Adipocyte (in vitro differentiated cells): ENCODE measurements at regions not wholly inside any gene's neighbourhood (a gene's known extent, or its start where the extent isn't known, plus 50 kb on each side); places are given as distances from the start of the nearest gene placed in this dataset.
"Not testable (repeated sequence)": the region's sequence is repeated elsewhere in the genome, so short reads cannot be mapped to it uniquely, and the experiment has no call there.

Experiments used
- DNase-seq: peaks from one replicate; pipeline ENCODE4 v3.0.0-alpha.2; 2015; ENCODE audit warnings: low read depth
- H3K27me3 ChIP-seq: replicated peaks from 2 replicates; pipeline ENCODE4 v1.7.0; 2013; ENCODE audit warnings: mild to moderate bottlenecking, low read length, moderate library complexity; ENCODE audit not compliant: control insufficient read depth, insufficient read depth
- H3K36me3 ChIP-seq: 2 replicates; pipeline ENCODE4 v1.7.0; 2013; ENCODE audit warnings: low read length, mild to moderate bottlenecking, moderate library complexity; ENCODE audit not compliant: control insufficient read depth, insufficient read depth, severe bottlenecking
- H3K4me1 ChIP-seq: 2 replicates; pipeline ENCODE4 v1.7.0; 2013; ENCODE audit warnings: mild to moderate bottlenecking, low read length, moderate library complexity; ENCODE audit not compliant: control insufficient read depth, insufficient read depth
- H3K4me3 ChIP-seq: 2 replicates; pipeline ENCODE4 v1.7.0; 2013; ENCODE audit warnings: mild to moderate bottlenecking, low read length, moderate library complexity
- H3K9ac ChIP-seq: 2 replicates; pipeline ENCODE4 v1.7.0; 2013; ENCODE audit warnings: mild to moderate bottlenecking, low read length, moderate library complexity
- H3K9me3 ChIP-seq: 2 replicates; pipeline ENCODE4 v1.7.0; 2013; ENCODE audit warnings: mild to moderate bottlenecking, low read length, moderate library complexity; ENCODE audit not compliant: control insufficient read depth

GRCh38 chr9:86585422-86586143 is 231.4 kb upstream of the TUT7 start:
- Histone ChIP-seq H3K9me3 (no peaks in the 10 kb centered on the region), H3K9ac (peak overlapping the region; percentile 74), H3K4me3 (peak overlapping the region; percentile 72), H3K36me3 (no peaks in the 10 kb centered on the region), H3K4me1 (peaks cover 12% of the 10 kb centered on the region), H3K27me3 (peaks cover 4% of the 10 kb centered on the region)
- peak; percentile 49 for DNase-seq

- DNase-seq = peak; percentile 70
- Histone ChIP-seq H3K27me3 (no peaks in the 10 kb centered on the region), H3K36me3 (no peaks in the 10 kb centered on the region), H3K9ac (no peak overlapping the region), H3K4me3 (peak overlapping the region; percentile 63), H3K9me3 (no peaks in the 10 kb centered on the region), H3K4me1 (peaks cover 15% of the 10 kb centered on the region)
Measured at GRCh38 chr9:86580688-86581087, 226.5 kb upstream of the TUT7 start.

- H3K4me3 ChIP-seq = no peak overlapping the region
- H3K9ac ChIP-seq = no peak overlapping the region
- peaks cover 15% of the 10 kb centered on the region for H3K4me1 ChIP-seq
- no peaks in the 10 kb centered on the region for H3K9me3 ChIP-seq
- no peak for DNase-seq
- no peaks in the 10 kb centered on the region for H3K27me3 ChIP-seq
- H3K36me3 ChIP-seq = no peaks in the 10 kb centered on the region
Measured at GRCh38 chr9:86578722-86579121, 224.5 kb upstream of the TUT7 start.

- H3K4me3 ChIP-seq = no peak overlapping the region
- DNase-seq = no peak
Measured at GRCh38 chr9:86577420-86578333, 223.5 kb upstream of the TUT7 start.

GRCh38 chr9:86575825-86576525 is 221.8 kb upstream of the TUT7 start:
- Histone ChIP-seq H3K9me3 (no peaks in the 10 kb centered on the region), H3K36me3 (no peaks in the 10 kb centered on the region), H3K9ac (peak overlapping the region; percentile 39), H3K4me1 (peaks cover 12% of the 10 kb centered on the region), H3K27me3 (no peaks in the 10 kb centered on the region), H3K4me3 (no peak overlapping the region)
- no peak for DNase-seq

More at GRCh38 chr9:86577420-86578333, 223.5 kb upstream of the TUT7 start:
- peaks cover 15% of the 10 kb centered on the region for H3K4me1 ChIP-seq
- no peaks in the 10 kb centered on the region for H3K9me3 ChIP-seq
- no peaks in the 10 kb centered on the region for H3K36me3 ChIP-seq
- no peaks in the 10 kb centered on the region for H3K27me3 ChIP-seq
- H3K9ac ChIP-seq = no peak overlapping the region

- Histone ChIP-seq H3K9ac (no peak overlapping the region), H3K4me3 (no peak overlapping the region), H3K4me1 (peaks cover 4% of the 10 kb centered on the region), H3K36me3 (no peaks in the 10 kb centered on the region), H3K27me3 (no peaks in the 10 kb centered on the region), H3K9me3 (no peaks in the 10 kb centered on the region)
- no peak for DNase-seq
Measured at GRCh38 chr9:86575137-86575536, 220.9 kb upstream of the TUT7 start.

- Histone ChIP-seq H3K9ac (no peak overlapping the region), H3K9me3 (no peaks in the 10 kb centered on the region), H3K4me1 (peaks cover 4% of the 10 kb centered on the region), H3K36me3 (no peaks in the 10 kb centered on the region), H3K27me3 (no peaks in the 10 kb centered on the region), H3K4me3 (no peak overlapping the region)
- DNase-seq = no peak
Measured at GRCh38 chr9:86573886-86574285, 219.7 kb upstream of the TUT7 start.

- Histone ChIP-seq H3K4me1 (peaks cover 4% of the 10 kb centered on the region), H3K9me3 (no peaks in the 10 kb centered on the region), H3K27me3 (no peaks in the 10 kb centered on the region), H3K4me3 (no peak overlapping the region), H3K9ac (no peak overlapping the region), H3K36me3 (no peaks in the 10 kb centered on the region)
- DNase-seq = no peak
Measured at GRCh38 chr9:86572904-86573303, 218.7 kb upstream of the TUT7 start.

- H3K27me3 ChIP-seq, DNase-seq, H3K4me1 ChIP-seq, H3K9ac ChIP-seq, H3K4me3 ChIP-seq, H3K9me3 ChIP-seq, H3K36me3 ChIP-seq: not testable (repeated sequence)
Measured at GRCh38 chr9:86565603-86566002, 211.4 kb upstream of the TUT7 start.

- Histone ChIP-seq H3K27me3 (no peaks in the 10 kb centered on the region), H3K9me3 (peaks cover 5% of the 10 kb centered on the region), H3K9ac (no peak overlapping the region), H3K4me1 (peaks cover 10% of the 10 kb centered on the region), H3K4me3 (no peak overlapping the region), H3K36me3 (no peaks in the 10 kb centered on the region)
- no peak for DNase-seq
Measured at GRCh38 chr9:86563936-86564335, 209.7 kb upstream of the TUT7 start.

- Histone ChIP-seq H3K9ac (no peak overlapping the region), H3K36me3 (no peaks in the 10 kb centered on the region), H3K4me3 (no peak overlapping the region), H3K4me1 (peaks cover 10% of the 10 kb centered on the region), H3K9me3 (peaks cover 5% of the 10 kb centered on the region), H3K27me3 (no peaks in the 10 kb centered on the region)
- peak; percentile 57 for DNase-seq
Measured at GRCh38 chr9:86563350-86563749, 209.1 kb upstream of the TUT7 start.
